ENCODE measurements at regions not wholly inside any gene's neighbourhood (a gene's known extent, or its start where the extent isn't known, plus 50 kb on each side); places are given as distances from the start of the nearest gene placed in this dataset.

GRCh38 chr14:71229875-71230274, 322.6 kb downstream of the PCNX1 start:
- TF ChIP-seq CTCF (IDR thresholded peaks at IDR 0.05; ENCODE audit: borderline replicate concordance, extremely low read depth, low read length, poor library complexity, severe bottlenecking) (no peak), EZH2 (IDR thresholded peaks at IDR 0.05; ENCODE audit: borderline replicate concordance, low read depth, low read length, severe bottlenecking) (no peak)

All from DND-41 (cell line).